ENCODE measurements at regions not wholly inside any gene's neighbourhood (a gene's known extent, or its start where the extent isn't known, plus 50 kb on each side); places are given as distances from the start of the nearest gene placed in this dataset.
"Not testable (repeated sequence)": the region's sequence is repeated elsewhere in the genome, so short reads cannot be mapped to it uniquely, and the experiment has no call there.

GRCh38 chr1:199044191-199044590 is 405.4 kb downstream of the PTPRC start:
- peak; percentile 4 for DNase-seq

GRCh38 chr1:199046618-199047017 is 407.8 kb downstream of the PTPRC start:
- no peak for DNase-seq

GRCh38 chr1:199054694-199055093 is 415.9 kb downstream of the PTPRC start:
- DNase-seq, result no peak

- no peak for DNase-seq
Measured at GRCh38 chr1:199057322-199057721, 418.5 kb downstream of the PTPRC start.

DNA sequence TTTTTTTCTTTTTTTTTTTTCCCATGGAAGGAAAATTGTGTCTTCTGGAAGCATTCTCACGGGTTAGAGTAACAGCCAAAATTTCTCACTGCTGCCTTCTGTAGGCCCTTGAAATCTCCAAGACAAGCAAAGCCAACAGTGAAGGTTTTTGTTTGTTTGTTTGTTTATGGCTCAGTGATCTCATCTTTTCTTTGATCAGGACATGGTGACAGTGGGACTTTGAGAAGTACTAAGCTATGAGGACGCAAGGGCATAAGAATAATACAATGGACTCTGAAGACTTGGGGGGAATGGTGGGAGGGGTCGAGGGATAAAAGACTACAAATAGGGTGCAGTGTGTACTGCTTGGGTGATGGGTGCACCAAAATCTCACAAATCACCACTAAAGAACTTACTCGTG is 419.4 kb downstream of the PTPRC start:
- DNase-seq, result no peak

DNA sequence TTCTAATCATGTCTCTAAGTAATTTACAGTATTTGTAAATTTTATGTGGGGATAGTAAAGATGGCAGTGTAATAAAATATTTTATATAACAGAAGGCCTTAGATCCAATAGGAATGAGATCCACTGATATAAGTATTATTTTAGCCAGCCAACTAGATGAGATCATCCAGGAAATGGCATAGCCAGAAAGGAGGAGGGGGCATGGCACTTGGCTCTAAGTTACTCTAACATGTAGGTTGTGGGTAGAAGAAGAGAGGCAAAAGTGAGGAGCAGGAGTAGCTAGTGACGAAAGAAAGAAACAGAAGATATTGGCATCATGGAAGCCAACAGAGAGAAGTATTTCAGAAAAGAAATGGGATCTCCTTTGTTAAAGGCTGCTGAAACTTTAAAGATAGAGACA is 426.1 kb downstream of the PTPRC start:
- DNase-seq, result no peak

- no peak for DNase-seq
Measured at GRCh38 chr1:199067483-199067882, 428.6 kb downstream of the PTPRC start.

GRCh38 chr1:199071080-199071479 is 432.2 kb downstream of the PTPRC start:
- DNase-seq, result no peak

GRCh38 chr1:199073166-199073565 is 434.3 kb downstream of the PTPRC start:
- DNase-seq, result no peak

- no peak for DNase-seq
Measured at GRCh38 chr1:199075792-199076191, 437.0 kb downstream of the PTPRC start.

DNA sequence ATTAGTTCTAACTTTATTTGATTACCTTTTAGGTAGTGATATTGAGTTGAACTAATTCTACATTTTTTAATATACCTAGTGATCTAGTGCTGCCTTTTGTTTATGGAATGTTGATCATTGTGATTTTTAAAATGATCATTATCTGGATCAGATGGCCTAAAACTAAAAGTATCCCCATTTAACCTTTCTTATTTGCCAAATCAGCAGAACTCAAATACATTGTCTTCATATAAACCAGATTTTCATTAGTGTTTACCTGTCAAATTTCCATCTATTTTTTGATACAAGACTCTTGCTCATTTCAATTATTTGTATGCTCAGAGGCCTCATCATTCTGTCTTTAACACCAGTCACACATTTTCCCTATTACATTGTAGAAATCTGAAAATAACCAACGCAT is 441.2 kb downstream of the PTPRC start:
- no peak for DNase-seq

DNA sequence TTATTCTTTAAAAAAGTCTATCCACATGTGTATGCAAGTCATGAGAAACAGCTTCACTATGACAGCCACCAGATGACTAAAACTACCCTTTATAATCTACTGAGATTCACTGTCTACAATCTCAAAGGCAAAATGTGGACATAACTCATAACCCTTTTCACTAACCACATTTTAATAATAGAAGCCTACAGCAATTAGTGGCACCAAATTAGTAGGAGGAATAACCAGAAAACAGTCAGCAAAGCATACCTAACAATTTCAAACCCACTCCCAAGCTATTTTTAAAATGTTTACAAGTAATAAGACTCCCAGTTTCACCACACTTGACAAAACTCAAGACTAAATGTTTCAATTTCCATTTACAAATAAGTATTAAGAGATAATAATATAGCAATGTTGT is 442.9 kb downstream of the PTPRC start:
- DNase-seq, result no peak

GRCh38 chr1:199082778-199083389 is 444.0 kb downstream of the PTPRC start:
- no peak for DNase-seq

- DNase-seq, result no peak
Measured at GRCh38 chr1:199083680-199084079, 444.8 kb downstream of the PTPRC start.

DNA sequence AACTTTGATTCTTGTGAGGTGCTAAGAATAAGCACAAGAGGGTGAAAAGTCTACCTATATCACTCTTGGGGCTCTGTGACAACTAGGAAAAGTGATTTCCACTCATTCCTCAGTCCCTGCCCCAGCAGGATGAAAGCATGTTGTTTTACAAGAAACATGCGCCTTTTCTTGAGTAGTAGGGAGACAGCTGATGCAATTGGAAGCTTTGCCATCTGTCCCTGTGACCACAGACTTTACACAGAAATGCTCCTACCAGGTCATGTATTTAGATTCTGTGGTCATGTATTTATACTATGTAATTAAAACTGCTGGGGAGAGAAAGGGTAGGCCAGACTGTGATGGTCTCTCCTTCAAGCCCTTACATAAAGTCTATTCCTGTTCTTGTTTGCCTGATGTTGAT is 445.5 kb downstream of the PTPRC start:
- no peak for DNase-seq

DNA sequence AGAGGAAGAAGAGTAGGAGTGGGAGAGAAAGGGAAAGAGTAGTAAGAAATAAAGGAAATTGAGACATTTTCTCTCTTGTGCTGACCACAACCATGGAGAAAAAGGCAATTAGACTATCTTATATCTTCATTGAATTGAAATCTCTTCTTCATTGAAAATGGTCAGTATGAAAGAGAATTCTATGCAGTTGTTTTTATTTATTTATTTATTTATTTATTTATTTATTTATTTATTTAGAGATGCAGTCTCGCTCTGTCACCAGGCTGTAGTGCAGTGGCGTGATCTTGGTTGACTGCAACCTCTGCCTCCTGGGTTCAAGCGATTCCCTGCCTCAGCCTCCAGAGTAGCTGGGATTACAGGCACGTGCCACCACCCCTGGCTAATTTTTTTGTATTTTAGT is 447.1 kb downstream of the PTPRC start:
- DNase-seq, result no peak

GRCh38 chr1:199087144-199087543 is 448.3 kb downstream of the PTPRC start:
- peak; percentile 64 for DNase-seq

- no peak for DNase-seq
Measured at GRCh38 chr1:199089393-199090122, 450.7 kb downstream of the PTPRC start.

DNA sequence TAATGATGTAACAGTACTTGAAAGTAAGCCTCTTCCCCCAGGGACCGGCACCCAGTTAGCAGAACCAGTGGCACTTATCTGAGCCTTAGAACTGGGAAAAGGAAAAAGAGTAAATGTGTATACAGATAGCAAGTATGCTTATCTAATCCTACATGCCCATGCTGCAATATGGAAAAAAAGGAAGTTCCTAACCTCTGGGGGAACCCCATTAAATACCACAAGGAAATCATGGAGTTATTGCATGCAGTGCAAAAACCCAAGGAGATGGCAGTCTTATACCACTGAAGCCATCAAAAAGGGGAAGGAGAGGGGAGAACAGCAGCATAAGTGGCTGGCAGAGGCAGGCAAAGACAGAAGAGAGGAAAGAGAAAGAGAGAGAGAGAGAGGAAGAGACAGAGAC is 456.8 kb downstream of the PTPRC start:
- not testable (repeated sequence) for DNase-seq

- no peak for DNase-seq
Measured at GRCh38 chr1:199096591-199096990, 457.8 kb downstream of the PTPRC start.

DNA sequence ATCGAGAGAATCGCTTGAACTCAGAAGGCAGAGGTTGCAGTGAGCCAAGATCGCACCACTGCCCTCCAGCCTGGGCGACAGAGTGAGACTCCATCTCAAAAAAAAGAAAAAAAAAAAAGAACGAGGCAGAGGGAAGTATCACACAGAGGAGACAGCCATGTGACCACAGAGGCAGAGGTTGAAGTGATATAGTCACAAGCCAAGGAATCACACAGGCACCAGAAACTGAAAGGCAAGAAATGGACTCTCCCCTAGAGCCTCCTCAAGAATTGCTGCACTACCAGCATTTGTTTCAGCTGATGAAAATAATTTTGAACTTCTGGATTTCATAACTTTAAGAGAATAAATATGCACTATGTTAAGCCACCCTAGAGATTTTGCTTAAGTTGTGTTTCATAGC is 459.6 kb downstream of the PTPRC start:
- DNase-seq, result no peak

DNA sequence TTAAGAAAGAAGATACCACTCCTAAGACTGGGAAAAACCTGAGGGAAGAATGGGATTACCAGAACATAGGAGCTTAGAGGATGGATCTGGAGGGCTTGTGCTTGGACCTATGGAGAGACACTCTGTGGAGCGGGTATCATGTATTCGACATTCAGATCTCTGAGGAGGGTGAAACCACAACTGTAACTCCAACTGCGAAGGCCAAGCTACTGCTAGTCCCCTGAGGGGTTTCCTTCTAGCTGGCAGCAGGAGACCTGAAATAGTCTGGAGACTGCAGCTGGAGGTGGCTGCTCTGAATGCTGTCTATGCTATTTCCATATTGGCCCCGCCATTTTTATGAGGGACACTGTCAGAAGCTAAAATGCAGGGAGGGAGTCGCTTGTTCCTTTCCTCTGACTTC is 462.3 kb downstream of the PTPRC start:
- no peak for DNase-seq

- DNase-seq, result no peak
Measured at GRCh38 chr1:199101635-199102034, 462.8 kb downstream of the PTPRC start.

DNA sequence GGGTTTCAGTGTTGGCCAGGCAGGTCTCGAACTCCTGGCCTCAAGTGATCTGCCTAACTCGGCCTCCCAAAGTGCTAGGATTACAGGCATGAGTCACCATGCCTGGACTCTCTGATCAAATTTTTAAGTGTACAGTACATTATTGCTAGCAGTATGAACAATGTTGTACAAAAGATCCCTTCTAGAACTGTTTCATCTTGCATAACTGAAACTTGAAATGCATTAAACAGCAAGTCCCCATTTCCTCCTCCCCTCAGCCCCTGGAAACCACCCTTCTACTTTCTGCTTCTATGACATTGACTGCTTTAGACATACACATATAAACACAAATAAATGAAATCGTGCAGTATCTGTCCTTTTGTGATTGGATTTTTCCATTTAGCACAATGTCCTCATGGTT is 463.4 kb downstream of the PTPRC start:
- no peak for DNase-seq
